NB4 (cell line): ENCODE measurements at regions not wholly inside any gene's neighbourhood (a gene's known extent, or its start where the extent isn't known, plus 50 kb on each side); places are given as distances from the start of the nearest gene placed in this dataset.

Source experiments
- POLR2A ChIP-seq: IDR thresholded peaks from 2 replicates; pipeline ENCODE4 v1.6.1; 2011; ENCODE audit warnings: mild to moderate bottlenecking; ENCODE audit not compliant: insufficient read length; ENCODE audit errors: extremely low read depth
- TF ChIP-seq, protein P1 (sequence below): IDR thresholded peaks from one replicate; pipeline ENCODE4 v1.5.1; 2012; ENCODE audit warnings: low read depth, low read length

DNA sequence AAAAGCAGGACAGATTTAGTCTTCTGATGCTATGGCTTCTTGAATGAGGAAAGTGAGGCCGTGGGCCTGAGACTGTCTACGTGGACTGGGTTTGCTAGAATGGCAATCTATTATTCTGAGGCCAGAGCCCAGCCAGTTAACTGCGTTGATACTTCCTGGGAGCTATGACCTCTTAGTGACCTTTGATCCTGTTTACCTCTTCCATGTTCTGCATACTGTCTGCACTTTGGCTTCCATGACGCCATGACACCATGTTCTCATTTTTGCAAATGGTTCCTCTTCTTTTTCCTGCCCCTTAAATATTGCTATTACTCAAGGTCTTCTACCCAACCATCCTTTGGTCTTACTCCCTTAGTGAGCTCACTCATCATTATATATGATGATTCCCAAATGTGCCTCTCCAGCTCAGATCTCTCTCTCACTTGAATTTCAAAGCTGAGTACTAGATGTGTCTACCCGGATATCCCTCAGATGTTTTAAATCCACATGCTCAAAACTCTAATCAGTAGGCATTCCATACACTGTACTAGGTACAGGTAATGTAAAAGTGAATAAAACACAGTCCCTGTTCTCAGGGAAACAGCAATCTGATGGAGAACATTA lies 66.1 kb upstream of the ATP1A1 start:
- TF ChIP-seq, protein P1, sequence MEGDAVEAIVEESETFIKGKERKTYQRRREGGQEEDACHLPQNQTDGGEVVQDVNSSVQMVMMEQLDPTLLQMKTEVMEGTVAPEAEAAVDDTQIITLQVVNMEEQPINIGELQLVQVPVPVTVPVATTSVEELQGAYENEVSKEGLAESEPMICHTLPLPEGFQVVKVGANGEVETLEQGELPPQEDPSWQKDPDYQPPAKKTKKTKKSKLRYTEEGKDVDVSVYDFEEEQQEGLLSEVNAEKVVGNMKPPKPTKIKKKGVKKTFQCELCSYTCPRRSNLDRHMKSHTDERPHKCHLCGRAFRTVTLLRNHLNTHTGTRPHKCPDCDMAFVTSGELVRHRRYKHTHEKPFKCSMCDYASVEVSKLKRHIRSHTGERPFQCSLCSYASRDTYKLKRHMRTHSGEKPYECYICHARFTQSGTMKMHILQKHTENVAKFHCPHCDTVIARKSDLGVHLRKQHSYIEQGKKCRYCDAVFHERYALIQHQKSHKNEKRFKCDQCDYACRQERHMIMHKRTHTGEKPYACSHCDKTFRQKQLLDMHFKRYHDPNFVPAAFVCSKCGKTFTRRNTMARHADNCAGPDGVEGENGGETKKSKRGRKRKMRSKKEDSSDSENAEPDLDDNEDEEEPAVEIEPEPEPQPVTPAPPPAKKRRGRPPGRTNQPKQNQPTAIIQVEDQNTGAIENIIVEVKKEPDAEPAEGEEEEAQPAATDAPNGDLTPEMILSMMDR, result no peak
- no peak for TF ChIP-seq POLR2A
